HepG2 (cell line): ENCODE measurements at regions not wholly inside any gene's neighbourhood (a gene's known extent, or its start where the extent isn't known, plus 50 kb on each side); places are given as distances from the start of the nearest gene placed in this dataset.

Experiments used
- CBFB ChIP-seq: sonication (generic); formaldehyde crosslinking; IDR thresholded peaks from 2 replicates; pipeline ENCODE4 v1.4.0; 2020; ENCODE audit warnings: missing genetic modification reagents
- HDAC6 ChIP-seq: fragments of 200-600 bp; sonication (generic); IDR thresholded peaks from 2 replicates; pipeline ENCODE4 v1.7.0; 2017; ENCODE audit warnings: mild to moderate bottlenecking, antibody characterized with exemption, low read length, low read depth
- NCOA5 ChIP-seq: sonication (generic); formaldehyde crosslinking; IDR thresholded peaks from 2 replicates; pipeline ENCODE4 v1.4.0; 2020; ENCODE audit warnings: missing genetic modification reagents
- NFYB ChIP-seq: sonication (generic); formaldehyde crosslinking; IDR thresholded peaks from 2 replicates; pipeline ENCODE4 v1.4.0; 2020; ENCODE audit warnings: missing genetic modification reagents
- RBFOX2 ChIP-seq: fragments of 200-400 bp; formaldehyde crosslinking; IDR thresholded peaks from 2 replicates; pipeline ENCODE4 v1.6.1; 2017; ENCODE audit warnings: low read depth, mild to moderate bottlenecking, low read length
- SATB2 ChIP-seq: sonication (generic); formaldehyde crosslinking; IDR thresholded peaks from 2 replicates; pipeline ENCODE4 v1.5.0; 2020; ENCODE audit warnings: missing genetic modification reagents
- TBP ChIP-seq: sonication (generic); formaldehyde crosslinking; IDR thresholded peaks from 2 replicates; pipeline ENCODE4 v1.5.0; 2020; ENCODE audit warnings: missing genetic modification reagents
- ZFP90 ChIP-seq: sonication (generic); formaldehyde crosslinking; IDR thresholded peaks from 2 replicates; pipeline ENCODE4 v1.8.0; 2022; ENCODE audit warnings: missing genetic modification reagents, mild to moderate bottlenecking, inconsistent platforms, borderline replicate concordance
- ZNF253 ChIP-seq: sonication (generic); formaldehyde crosslinking; IDR thresholded peaks from 2 replicates; pipeline ENCODE4 v1.8.0; 2022; ENCODE audit warnings: mild to moderate bottlenecking, missing genetic modification reagents, borderline replicate concordance
- ZNF781 ChIP-seq: sonication (generic); formaldehyde crosslinking; IDR thresholded peaks from 2 replicates; pipeline ENCODE4 v1.5.1; 2020; ENCODE audit warnings: borderline replicate concordance, mild to moderate bottlenecking, missing genetic modification reagents; ENCODE audit errors: not compliant biosample characterization
- ZNF784 ChIP-seq: sonication (generic); formaldehyde crosslinking; IDR thresholded peaks from 2 replicates; pipeline ENCODE4 v1.5.1; 2020; ENCODE audit warnings: missing genetic modification reagents, mild to moderate bottlenecking, borderline replicate concordance
- TF ChIP-seq, protein P1 (sequence below), 2 experiments: sonication (generic) in 1 of 2; formaldehyde crosslinking in 1 of 2; IDR thresholded peaks; 2 replicates each; pipeline versions ENCODE4 v1.6.1 to v1.9.0; 2014 to 2022; ENCODE audit warnings: antibody characterized with exemption in 1 of 2, borderline replicate concordance in 1 of 2, inconsistent platforms in 1 of 2, low read depth in 1 of 2, missing genetic modification reagents in 1 of 2
- TF ChIP-seq, protein P2 (sequence below): sonication (generic); formaldehyde crosslinking; IDR thresholded peaks from 2 replicates; pipeline ENCODE4 v1.5.1; 2020; ENCODE audit warnings: mild to moderate bottlenecking, missing genetic modification reagents, moderate library complexity
- TF ChIP-seq, protein P3 (sequence below): sonication (generic); formaldehyde crosslinking; IDR thresholded peaks from 2 replicates; pipeline ENCODE4 v1.5.0; 2020; ENCODE audit warnings: missing genetic modification reagents

DNA sequence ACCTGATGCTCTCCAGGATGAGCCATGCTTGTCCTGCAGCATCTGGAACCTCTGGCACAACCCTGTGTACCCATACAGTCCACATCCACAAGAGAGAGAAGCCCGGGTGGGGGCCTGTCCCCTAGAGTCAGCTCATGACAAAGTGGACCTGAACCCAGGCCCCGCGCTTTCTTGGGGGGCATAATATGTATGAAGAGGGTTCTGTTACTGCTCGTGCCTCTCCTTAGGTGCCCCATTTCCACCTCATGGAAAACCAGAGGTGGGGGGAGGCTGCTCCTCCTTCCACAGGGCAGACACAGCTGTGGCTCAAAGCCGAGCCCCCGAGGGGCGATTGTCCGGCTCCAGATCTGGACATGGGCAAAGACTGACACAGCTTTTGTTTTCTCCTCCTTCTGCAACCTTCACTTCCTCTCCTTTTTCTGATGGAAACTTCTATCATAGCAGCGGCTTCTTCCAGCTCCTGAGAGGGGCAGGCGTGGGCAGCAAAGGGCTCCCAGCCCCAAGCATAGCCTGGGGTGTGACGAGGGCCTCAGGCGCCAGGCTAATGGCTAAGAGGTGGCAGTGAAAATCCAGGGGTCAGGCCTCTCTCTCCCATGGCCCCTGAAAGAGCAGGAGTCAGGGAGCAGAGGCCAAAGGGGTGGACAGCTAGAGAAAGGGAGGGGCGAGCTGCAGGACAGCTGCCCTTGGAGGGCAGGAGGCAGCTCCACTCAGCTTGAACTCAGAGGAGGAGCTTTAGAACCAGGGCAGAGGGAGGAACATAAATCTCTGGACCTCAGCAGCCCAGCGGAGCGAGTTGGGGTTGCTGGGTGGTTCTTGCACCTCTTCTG, 155.5 kb downstream of the ZFP36L2 start (continued):
- no peak for TF ChIP-seq TBP (CRISPR knock-in tag)
- TF ChIP-seq ZNF784 (CRISPR knock-in tag), result peak; percentile 72; the same call in 1 of the 2 replicates
- no peak for TF ChIP-seq HDAC6
- no peak for TF ChIP-seq ZNF781
- 0 out of 2 replicates have a peak, but pooled peaks have one; percentile 8 for TF ChIP-seq NFYB
- TF ChIP-seq CBFB, result no peak
- no peak for TF ChIP-seq SATB2 (CRISPR knock-in tag)
- no peak for TF ChIP-seq ZNF253 (CRISPR knock-in tag)
- TF ChIP-seq, protein P1, sequence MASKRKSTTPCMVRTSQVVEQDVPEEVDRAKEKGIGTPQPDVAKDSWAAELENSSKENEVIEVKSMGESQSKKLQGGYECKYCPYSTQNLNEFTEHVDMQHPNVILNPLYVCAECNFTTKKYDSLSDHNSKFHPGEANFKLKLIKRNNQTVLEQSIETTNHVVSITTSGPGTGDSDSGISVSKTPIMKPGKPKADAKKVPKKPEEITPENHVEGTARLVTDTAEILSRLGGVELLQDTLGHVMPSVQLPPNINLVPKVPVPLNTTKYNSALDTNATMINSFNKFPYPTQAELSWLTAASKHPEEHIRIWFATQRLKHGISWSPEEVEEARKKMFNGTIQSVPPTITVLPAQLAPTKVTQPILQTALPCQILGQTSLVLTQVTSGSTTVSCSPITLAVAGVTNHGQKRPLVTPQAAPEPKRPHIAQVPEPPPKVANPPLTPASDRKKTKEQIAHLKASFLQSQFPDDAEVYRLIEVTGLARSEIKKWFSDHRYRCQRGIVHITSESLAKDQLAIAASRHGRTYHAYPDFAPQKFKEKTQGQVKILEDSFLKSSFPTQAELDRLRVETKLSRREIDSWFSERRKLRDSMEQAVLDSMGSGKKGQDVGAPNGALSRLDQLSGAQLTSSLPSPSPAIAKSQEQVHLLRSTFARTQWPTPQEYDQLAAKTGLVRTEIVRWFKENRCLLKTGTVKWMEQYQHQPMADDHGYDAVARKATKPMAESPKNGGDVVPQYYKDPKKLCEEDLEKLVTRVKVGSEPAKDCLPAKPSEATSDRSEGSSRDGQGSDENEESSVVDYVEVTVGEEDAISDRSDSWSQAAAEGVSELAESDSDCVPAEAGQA (IDR thresholded peaks at IDR 0.05; ENCODE audit: low read depth), result no peak
- TF ChIP-seq, protein P1 (CRISPR knock-in tag; IDR thresholded peaks at IDR 0.05; ENCODE audit: borderline replicate concordance), result no peak
- TF ChIP-seq, protein P2, sequence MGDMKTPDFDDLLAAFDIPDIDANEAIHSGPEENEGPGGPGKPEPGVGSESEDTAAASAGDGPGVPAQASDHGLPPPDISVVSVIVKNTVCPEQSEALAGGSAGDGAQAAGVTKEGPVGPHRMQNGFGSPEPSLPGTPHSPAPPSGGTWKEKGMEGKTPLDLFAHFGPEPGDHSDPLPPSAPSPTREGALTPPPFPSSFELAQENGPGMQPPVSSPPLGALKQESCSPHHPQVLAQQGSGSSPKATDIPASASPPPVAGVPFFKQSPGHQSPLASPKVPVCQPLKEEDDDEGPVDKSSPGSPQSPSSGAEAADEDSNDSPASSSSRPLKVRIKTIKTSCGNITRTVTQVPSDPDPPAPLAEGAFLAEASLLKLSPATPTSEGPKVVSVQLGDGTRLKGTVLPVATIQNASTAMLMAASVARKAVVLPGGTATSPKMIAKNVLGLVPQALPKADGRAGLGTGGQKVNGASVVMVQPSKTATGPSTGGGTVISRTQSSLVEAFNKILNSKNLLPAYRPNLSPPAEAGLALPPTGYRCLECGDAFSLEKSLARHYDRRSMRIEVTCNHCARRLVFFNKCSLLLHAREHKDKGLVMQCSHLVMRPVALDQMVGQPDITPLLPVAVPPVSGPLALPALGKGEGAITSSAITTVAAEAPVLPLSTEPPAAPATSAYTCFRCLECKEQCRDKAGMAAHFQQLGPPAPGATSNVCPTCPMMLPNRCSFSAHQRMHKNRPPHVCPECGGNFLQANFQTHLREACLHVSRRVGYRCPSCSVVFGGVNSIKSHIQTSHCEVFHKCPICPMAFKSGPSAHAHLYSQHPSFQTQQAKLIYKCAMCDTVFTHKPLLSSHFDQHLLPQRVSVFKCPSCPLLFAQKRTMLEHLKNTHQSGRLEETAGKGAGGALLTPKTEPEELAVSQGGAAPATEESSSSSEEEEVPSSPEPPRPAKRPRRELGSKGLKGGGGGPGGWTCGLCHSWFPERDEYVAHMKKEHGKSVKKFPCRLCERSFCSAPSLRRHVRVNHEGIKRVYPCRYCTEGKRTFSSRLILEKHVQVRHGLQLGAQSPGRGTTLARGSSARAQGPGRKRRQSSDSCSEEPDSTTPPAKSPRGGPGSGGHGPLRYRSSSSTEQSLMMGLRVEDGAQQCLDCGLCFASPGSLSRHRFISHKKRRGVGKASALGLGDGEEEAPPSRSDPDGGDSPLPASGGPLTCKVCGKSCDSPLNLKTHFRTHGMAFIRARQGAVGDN (CRISPR knock-in tag), result peak; percentile 92
- TF ChIP-seq, protein P3, sequence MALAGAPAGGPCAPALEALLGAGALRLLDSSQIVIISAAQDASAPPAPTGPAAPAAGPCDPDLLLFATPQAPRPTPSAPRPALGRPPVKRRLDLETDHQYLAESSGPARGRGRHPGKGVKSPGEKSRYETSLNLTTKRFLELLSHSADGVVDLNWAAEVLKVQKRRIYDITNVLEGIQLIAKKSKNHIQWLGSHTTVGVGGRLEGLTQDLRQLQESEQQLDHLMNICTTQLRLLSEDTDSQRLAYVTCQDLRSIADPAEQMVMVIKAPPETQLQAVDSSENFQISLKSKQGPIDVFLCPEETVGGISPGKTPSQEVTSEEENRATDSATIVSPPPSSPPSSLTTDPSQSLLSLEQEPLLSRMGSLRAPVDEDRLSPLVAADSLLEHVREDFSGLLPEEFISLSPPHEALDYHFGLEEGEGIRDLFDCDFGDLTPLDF (CRISPR knock-in tag), result no peak
- no peak for TF ChIP-seq ZFP90 (CRISPR knock-in tag)
- TF ChIP-seq NCOA5 (CRISPR knock-in tag), result no peak
- no peak for TF ChIP-seq RBFOX2
